Ovary (tissue), 3 donors: ENCODE measurements at regions not wholly inside any gene's neighbourhood (a gene's known extent, or its start where the extent isn't known, plus 50 kb on each side); places are given as distances from the start of the nearest gene placed in this dataset.

Experiments used
- EP300 ChIP-seq: sonication (generic); formaldehyde crosslinking; IDR thresholded peaks from one replicate; pipeline ENCODE4 v1.6.1; 2017; ENCODE audit warnings: antibody characterized with exemption
- POLR2A ChIP-seq: fragments of 450-650 bp; IDR thresholded peaks from one replicate; pipeline ENCODE4 v1.6.1; 2017; ENCODE audit warnings: antibody characterized with exemption, mild to moderate bottlenecking, moderate library complexity
- TF ChIP-seq, protein P1 (sequence below), 3 donors: fragments of 450-650 bp in 2 of 3; fragments of 200-600 bp in 1 of 3; IDR thresholded peaks; one replicate each; pipeline versions ENCODE4 v1.5.1 to v1.8.0; 2016 to 2022; ENCODE audit warnings: antibody characterized with exemption in 3 of 3, mild to moderate bottlenecking in 1 of 3
- donor health status: DM: no; HTN: no; CAD: no.

DNA sequence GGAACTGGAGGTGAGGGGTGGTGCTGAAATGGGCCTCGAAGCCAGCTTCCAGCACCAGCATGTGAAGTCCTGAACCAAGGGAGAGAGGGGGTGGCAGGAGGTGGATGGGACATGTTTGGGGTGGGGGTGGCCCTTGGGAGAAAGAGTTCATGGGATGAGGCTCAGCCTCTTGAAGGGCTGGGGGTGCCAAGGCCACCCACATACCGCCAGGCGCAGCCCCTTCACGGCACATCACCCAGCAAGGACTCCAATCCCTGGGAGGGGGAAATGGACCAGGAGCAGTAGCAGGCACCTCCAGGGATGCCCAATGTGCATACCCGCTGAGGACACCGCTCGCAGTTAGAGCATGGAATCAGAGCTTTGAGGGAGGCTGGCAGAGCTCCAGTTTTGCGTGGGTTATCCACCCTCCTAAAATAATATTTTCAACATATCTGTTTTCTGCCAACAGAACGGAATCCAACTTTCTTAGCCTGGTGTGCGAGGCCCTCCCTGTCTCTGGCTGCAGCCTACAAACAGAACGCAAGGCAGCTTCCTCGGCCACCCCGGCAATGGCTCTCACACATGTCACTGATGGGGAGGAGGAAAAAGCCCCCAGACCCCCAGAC is 140.5 kb upstream of the VSTM2B start:
- TF ChIP-seq, protein P1, sequence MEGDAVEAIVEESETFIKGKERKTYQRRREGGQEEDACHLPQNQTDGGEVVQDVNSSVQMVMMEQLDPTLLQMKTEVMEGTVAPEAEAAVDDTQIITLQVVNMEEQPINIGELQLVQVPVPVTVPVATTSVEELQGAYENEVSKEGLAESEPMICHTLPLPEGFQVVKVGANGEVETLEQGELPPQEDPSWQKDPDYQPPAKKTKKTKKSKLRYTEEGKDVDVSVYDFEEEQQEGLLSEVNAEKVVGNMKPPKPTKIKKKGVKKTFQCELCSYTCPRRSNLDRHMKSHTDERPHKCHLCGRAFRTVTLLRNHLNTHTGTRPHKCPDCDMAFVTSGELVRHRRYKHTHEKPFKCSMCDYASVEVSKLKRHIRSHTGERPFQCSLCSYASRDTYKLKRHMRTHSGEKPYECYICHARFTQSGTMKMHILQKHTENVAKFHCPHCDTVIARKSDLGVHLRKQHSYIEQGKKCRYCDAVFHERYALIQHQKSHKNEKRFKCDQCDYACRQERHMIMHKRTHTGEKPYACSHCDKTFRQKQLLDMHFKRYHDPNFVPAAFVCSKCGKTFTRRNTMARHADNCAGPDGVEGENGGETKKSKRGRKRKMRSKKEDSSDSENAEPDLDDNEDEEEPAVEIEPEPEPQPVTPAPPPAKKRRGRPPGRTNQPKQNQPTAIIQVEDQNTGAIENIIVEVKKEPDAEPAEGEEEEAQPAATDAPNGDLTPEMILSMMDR (IDR thresholded peaks at IDR 0.05), result no peak
- no peak for TF ChIP-seq POLR2A
- TF ChIP-seq EP300, result no peak
